Upper lobe of left lung (tissue), 4 donors: ENCODE measurements at regions not wholly inside any gene's neighbourhood (a gene's known extent, or its start where the extent isn't known, plus 50 kb on each side); places are given as distances from the start of the nearest gene placed in this dataset.

ENCODE experiments used
- EP300 ChIP-seq, 4 donors: sonication (generic); formaldehyde crosslinking; IDR thresholded peaks; one replicate each; pipeline ENCODE4 v1.5.1; 2017; ENCODE audit warnings: antibody characterized with exemption in 4 of 4, control low read depth in 2 of 4
- POLR2A ChIP-seq, 4 donors: fragments of 450-650 bp; IDR thresholded peaks; one replicate each; pipeline ENCODE4 v1.5.1; 2016 to 2017; ENCODE audit warnings: antibody characterized with exemption in 4 of 4, mild to moderate bottlenecking in 2 of 4
- POLR2AphosphoS5 ChIP-seq, 2 donors: sonication (generic); formaldehyde crosslinking; IDR thresholded peaks; one replicate each; pipeline ENCODE4 v1.5.1; 2017; ENCODE audit warnings: antibody characterized with exemption in 2 of 2
- TF ChIP-seq, protein P1 (sequence below), 6 experiments: fragments of 450-650 bp in 4 of 6; fragments of 200-600 bp in 2 of 6; sonication (generic) in 2 of 6; IDR thresholded peaks; one replicate each; pipeline ENCODE4 v1.5.1; 2016 to 2019; ENCODE audit warnings: antibody characterized with exemption in 6 of 6

DNA sequence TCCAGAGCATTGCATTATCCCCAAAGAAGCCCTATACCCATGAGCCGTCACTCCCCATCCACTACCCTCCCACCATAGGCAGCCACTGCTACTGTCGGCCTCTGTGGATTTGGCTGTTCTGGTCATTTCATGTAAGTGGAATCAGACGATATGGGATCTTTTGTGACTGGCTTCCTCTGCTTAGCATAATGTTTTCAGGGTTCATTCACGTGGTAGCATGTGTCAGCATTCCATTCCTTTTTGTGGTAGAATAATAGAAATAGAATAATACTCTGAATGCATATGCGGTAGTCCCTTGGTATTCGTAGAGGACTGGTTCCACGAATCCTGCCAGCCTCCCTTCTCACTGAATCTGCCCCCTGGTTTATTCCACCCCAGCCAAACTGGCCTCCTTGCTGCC lies 402.6 kb upstream of the SULF2 start:
- TF ChIP-seq, protein P1, sequence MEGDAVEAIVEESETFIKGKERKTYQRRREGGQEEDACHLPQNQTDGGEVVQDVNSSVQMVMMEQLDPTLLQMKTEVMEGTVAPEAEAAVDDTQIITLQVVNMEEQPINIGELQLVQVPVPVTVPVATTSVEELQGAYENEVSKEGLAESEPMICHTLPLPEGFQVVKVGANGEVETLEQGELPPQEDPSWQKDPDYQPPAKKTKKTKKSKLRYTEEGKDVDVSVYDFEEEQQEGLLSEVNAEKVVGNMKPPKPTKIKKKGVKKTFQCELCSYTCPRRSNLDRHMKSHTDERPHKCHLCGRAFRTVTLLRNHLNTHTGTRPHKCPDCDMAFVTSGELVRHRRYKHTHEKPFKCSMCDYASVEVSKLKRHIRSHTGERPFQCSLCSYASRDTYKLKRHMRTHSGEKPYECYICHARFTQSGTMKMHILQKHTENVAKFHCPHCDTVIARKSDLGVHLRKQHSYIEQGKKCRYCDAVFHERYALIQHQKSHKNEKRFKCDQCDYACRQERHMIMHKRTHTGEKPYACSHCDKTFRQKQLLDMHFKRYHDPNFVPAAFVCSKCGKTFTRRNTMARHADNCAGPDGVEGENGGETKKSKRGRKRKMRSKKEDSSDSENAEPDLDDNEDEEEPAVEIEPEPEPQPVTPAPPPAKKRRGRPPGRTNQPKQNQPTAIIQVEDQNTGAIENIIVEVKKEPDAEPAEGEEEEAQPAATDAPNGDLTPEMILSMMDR (IDR thresholded peaks at IDR 0.05) = no peak
- TF ChIP-seq POLR2A (IDR thresholded peaks at IDR 0.05) (no peak), EP300 (IDR thresholded peaks at IDR 0.05) (no peak), POLR2AphosphoS5 (IDR thresholded peaks at IDR 0.05) (no peak)
